ENCODE measurements at regions not wholly inside any gene's neighbourhood (a gene's known extent, or its start where the extent isn't known, plus 50 kb on each side); places are given as distances from the start of the nearest gene placed in this dataset.
"Not testable (repeated sequence)": the region's sequence is repeated elsewhere in the genome, so short reads cannot be mapped to it uniquely, and the experiment has no call there.

DNA sequence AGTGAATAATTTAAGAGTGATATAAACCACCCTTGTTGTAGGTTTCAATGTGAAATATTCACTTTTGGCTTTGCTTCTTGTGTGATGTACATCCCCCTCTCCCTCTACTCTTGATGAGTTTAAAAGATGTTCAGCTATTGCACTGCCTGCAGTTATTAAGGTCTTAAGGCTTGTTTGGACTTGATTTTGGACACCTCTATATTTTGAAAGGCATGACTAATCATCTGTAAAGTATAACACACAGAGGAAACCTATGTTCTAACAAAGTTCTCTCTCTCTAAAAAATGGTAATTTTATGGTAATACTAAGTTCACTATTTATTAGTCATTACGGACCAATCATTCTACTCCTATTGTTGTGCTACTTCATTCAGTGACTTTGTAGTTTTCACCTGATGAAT, 1719.9 kb downstream of the GRIK2 start:
- DNase-seq = no peak

DNA sequence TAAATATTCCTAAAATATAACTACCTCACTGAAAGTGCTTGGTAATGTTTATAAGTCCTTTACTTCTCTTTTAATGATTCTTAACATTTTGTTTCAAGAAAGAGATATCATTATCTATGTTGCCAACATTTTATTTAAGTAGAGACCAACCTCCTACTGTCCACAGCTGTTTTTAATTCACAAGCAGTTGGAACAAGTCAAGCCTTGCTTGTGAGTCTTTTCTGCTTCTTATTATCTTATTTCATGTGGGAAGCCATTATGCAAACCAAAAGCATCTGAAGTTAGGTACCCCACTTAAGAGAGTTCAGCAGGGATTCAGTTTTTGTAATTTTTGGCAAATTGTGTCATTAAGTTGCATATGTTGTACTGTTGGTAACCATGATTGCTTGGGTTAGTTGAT, 1714.5 kb downstream of the GRIK2 start:
- no peak for DNase-seq

DNA sequence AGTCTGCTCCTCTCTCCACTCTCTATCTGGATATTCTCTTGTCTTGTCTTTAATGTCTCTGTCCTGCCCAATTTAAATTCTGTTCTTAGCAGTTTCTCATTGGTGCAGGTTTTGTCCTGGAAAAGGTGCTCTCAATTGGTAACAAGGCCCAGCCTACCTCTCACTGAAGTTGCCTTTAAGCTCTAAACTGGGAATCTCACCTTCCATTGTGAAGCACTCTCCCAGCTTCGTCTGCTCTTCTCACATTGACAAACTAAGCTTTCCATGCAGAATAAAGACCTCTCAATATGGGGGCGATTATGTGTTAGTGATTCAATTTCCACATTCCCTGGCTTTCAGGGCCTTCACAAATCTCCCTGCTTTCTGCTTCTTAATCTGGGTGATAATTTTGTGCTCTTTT, 1712.2 kb downstream of the GRIK2 start:
- no peak for DNase-seq

DNA sequence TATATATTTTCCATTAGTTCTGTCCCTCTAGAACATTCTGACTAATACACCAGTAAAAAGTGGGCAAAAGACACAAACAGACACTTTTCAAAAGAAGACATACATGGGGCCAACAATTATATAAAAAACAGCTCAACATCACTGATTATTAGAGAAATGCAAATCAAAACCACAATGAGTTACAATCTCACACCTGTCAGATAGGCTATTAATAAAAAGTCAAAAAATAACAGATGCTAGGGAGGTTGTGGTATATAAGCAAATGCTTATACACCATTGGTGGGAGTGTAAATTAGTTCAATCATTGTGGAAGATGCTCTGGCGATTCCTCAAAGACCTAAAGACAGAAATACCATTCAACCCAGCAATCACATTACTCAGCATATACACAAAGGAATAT, 1707.8 kb downstream of the GRIK2 start:
- no peak for DNase-seq

DNA sequence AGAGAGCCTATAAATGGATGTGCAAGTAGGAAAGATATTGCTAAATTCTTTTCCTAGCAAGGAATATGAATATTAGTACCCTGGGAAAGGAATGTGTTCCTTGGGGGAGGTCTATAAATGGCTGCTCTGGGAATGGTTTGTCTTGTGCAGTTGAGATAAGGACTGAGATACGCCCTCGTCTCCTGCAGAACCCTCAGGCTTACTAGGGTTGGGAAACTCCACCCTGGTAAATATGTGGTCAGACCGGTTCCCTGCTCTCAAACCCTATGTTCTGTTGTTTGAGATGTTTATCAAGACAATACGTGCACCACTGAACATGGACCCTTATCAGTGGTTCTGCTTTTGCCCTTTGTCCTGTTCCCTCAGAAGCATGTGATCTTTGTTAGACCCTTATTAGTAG, 1698.9 kb downstream of the GRIK2 start:
- DNase-seq = not testable (repeated sequence)

DNA sequence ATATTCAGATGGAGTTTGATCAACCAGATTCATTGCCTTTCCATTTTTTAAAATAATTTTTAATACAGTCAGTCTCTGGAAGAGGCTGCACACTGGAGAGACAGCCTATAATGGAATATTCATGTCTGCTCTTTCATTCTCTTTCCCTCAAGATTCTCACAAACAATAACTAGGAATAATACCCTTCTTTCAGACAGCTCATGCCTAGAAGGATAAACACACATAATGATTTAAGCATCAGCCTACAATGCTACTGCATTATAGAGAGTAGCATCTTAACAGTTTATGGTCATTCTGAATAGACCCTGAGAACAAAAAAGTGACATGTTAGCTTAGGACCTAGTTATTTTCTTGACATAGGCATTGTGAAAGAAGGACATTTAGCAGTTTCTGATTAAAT, 1692.3 kb downstream of the GRIK2 start:
- no peak for DNase-seq

DNA sequence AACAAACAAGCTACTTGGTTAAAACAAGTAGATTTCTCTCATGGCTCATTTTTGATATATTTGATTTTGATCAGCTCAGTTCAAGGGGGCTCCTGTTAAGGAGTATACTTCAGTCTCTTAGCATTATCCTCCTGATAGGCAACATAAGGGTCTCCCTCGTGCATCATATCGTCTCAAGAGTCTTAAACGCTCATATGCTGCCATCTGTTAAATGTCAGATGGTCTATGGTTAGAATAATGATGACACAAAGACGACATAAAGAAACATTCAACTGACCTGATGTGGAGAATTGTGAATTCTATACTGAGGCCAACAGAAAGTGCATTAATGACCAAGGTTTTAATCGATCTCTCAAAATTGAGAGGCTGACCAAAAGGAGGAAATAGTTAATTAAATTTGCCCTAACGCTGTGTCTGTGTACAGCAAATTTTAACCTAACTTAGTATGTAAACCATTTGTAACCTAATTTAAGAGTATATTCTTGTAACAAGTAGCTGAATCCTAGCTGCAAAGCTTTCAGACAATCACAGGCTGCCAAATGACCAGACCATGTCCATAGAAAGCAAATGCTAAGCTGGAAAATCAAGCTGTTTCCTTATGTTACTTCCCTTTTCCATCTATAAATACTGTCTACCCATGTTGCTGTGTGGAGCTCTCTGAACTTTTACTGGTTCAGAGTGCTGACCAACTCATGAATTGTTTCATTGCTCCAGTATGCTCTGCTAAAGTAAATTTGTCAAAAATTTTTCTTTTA, 1688.5 kb downstream of the GRIK2 start:
- DNase-seq = no peak

DNA sequence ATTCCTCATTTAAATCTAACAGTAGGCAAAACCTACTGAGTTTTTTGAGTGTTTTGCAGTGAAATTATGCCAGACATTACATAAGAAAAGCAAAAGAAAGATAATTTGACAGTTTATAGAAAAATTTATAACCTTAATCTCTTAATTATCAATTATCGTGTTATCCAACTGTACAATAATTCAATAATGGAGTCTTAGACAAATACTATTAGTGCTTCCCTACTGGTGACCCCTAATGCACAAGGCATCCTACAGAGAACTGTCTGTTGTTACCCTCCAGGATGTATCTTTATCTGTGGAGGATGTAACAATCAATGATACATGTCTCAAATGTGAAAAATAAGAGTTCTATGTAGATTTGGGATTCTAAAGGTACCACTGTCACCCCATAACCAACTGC, 1687.6 kb downstream of the GRIK2 start:
- no peak for DNase-seq

DNA sequence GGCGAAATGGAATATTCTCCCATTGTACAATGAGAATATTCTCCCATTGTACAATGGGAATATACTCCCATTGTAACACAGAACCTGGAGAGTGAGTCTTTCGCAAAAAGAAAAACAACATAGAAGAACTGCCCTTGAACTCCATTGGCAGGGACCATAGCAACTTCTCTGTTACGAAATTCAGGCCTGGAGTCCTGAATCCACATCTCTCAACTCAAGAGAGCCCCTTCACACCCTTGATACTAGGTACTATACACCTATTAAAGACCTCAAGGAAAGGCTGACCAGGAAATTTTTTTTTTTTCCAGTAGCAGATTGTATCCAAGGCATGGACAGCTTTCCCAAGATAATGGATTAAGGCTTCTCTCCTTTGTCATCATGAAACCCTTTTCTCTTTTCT, 1687.0 kb downstream of the GRIK2 start:
- DNase-seq = no peak

DNA sequence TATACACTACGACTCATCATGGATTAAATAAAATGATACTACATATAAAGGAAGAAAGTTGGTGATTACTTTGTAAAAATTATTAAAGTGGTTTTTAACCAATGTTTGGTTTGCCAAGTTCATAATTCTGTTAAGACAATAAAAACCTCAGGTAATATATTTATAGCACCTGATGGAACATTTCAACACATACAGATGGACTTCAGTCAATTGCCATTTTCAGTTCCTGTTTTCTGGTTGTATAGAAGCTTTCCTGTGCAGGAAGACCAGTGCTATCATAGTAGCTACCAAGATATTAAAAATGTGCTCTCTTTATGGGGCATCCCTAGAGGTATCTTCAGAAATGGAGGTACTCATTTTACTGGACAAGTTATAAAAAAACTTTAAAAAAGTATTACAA, 1686.4 kb downstream of the GRIK2 start:
- DNase-seq = no peak

DNA sequence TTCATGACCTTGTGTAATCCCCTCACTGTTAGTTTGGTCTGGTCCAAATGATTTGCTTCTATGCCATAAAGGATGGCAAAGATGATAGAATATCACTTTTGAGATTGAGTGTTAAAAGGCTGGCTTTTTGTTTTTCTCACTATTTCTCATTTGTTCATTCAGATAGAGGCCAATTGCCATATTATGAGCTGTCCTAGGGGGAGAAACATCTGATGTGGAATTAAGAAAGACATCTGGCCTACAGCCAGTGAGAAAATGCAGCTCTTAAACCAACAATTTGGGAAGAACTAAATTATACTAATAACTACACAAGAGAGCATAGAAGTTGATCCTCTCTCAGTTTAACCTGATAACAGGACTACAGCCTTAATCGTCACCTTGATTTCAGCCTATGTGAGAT, 1668.6 kb downstream of the GRIK2 start:
- DNase-seq = no peak

DNA sequence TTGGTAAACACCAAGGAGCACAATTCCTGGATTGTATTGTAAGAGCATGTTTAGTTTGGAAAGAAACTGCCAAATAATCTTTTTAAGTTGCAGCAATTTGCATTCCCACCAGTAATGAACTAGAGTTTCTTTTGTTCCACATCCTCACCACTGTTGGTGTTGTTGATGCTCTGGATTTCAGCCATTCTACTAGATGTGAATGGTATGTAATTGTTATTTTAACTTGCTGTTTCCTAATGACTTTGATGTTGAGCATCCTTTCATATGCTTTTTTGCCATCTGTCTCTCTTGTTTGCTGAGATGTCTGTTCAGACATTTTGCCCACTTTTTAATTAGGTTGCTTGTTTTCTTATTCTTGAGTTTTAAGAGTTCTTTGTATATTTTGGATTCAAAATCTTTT, 1654.1 kb downstream of the GRIK2 start:
- DNase-seq = no peak

DNA sequence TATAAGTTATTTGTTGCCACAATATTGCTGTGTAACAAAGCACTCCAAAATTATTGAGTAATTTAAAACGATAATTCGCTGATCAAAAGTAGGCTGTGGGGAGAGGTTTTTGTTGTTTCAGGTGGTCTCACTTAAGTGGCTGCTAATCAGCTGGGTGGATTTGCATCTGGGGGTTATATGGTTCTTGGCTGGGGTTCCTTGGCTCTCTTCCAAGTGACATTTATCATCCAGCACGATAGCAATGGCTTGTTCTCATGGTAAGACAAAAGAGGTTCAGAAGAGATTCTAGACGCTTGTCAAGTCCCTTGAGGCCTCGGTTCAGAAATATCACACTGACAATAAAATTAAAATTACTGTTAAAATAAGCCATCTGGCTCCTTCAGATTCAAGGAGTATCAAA, 1648.8 kb downstream of the GRIK2 start:
- no peak for DNase-seq

DNA sequence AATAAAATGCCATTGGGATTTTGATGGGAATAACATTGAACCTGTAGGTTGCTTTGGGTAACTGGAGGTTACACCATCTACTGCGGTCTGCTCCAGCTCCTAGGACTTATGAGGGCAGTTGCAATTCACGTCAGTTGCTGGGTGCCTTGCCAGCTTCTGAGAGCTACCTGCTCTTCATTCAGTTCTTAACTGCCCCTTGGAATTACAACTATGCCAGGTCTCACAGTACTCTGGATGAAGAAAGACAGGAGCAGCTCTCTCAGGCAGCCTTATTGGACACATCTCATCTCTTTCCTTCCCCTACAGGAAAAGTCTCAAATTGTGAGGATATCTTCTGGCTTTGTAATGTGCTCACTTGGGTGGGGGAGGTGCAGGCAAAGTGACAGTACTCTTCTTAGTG, 1643.3 kb downstream of the GRIK2 start:
- no peak for DNase-seq

DNA sequence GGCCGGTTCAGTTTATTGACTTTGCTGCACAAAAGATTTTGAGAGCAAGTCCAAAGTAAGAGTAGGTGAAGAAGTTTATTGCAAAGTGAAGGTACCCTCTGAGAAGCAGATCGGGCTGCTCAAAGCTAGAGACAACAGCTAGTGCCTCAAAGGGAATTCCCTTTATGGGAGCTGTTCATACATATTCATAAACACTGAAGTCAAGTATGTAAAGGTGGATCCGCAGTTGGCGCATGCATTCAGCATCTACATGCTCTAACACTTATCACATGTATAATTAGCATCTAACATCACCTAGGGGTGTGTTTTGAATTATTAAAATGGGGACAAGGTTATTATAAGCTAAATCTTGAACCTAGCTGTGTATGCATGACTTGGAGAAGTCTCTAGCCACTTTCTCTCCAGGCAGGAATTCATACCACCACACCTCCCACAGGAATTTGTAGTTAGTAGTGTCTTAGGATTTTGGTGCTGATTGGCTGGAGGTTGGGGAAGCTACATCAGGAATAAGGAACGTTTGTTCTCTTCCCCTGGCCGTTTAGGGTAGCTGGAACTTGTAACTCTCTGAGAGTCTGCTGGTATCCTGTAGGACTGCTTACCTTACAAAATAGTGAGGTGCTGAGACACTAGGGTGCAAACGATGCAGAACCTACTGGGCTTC, 1633.9 kb downstream of the GRIK2 start:
- no peak for DNase-seq

DNA sequence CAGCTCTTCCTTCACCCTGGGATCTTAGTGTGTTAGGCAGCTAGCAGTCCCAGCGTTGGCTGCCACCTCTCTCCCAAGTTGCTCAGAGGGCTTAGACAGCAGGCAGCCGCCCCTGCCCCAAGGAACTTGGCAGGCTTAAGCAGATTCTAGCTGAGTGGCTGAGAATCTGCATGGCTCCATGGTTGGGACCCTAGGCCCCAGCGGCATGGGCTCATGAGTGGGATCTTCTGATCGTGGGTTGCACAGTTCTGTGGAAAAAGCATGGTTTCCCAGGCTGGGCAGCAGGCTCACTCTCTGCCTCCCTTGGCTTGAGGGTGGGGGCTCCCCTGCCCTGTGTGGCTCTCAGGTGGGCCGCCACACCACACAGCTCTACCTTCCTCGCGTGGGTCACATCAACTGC, 1624.9 kb downstream of the GRIK2 start:
- DNase-seq = no peak

DNA sequence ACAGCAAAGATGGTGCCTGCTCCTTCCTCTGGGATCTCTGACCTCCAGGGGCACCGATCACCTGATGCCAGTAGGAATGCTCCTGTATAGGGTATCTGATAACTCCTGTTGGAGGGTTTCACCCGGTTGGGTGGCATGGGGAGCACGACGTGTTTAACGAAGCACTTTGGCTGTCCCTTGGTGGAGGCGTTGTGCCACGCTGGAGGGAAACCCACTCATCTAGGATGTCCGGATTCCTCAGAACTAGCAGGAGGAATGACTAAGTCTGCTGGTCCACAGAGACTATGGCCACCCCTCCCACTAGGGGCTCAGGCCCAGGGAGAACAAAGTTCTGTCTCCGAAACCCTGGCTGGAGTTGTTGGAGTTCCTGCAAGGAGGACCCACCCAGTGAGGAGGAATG, 1624.4 kb downstream of the GRIK2 start:
- DNase-seq = no peak

DNA sequence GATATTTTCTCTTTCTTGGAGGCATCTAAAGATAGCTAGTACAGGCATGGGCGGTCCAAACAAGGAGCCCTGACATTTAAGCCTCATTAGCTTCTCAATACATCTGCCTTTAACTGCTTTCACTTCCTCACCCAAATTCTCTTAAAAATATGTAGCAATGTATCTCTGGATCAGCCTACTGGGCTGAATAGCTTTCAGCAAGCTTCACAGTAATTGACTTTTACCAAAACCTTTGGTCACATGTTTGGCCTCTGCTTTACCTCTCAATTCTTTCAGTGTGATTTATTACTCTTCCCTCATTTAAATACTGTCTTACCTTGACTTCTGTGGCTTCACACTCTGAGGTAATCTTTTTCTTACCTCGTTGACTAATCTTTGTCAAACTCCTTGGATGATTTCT, 1618.1 kb downstream of the GRIK2 start:
- DNase-seq = no peak

DNA sequence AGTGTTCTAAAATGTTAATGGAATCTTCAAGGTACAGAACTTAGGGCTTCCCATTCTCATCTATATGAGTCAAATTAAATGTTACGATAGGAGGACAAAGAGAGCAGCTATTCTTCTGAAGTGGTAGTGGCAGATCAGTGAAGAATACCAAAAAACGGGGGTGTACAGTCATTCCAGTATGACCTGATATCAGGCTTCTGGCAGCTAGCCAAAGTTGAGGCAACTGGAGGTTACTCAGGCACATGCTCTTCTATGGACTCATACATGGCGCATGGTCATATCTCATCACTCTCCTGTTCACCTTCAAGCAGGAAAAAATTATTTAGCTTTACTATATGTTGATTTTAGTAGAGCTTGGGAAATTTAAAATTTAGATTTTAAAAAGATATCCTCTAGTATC, 1608.8 kb downstream of the GRIK2 start:
- DNase-seq = no peak

DNA sequence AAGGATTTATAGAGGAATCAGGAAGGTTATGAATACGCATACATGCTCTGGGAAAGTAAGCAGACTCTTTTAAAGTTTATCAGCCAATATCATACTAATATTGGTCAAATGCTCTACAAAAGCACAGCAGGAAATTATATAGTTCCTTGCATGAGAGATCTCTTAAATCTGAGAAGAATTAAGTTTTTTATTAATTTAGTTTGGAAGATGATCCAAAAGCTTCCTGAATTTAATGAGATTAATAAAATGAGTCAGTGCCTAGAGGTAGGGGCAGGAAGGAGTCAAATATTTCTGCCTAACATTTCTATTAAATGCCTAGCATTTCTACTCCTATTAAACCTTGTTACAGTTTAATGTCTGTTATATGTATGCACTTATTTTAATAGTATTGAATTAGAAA, 1608.2 kb downstream of the GRIK2 start:
- no peak for DNase-seq

DNA sequence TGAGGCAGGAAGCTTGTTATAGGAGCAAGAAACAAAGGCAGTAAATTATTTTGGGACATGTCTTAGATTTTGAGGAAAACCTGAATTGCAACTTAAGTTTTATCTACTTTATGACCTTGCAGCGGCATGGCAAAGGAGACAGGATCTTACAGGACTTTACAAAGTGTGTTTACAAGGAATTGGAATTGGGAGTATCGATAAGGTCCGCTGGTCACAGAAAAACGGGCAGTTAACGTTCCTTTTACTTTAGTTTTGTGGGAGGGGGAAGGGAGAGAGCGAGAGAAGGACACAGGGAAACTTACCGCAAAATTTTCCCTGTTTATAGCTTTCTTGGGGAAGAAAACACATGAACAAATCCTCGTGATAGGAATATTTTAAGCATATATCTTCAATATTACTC, 1607.2 kb downstream of the GRIK2 start:
- DNase-seq = no peak

DNA sequence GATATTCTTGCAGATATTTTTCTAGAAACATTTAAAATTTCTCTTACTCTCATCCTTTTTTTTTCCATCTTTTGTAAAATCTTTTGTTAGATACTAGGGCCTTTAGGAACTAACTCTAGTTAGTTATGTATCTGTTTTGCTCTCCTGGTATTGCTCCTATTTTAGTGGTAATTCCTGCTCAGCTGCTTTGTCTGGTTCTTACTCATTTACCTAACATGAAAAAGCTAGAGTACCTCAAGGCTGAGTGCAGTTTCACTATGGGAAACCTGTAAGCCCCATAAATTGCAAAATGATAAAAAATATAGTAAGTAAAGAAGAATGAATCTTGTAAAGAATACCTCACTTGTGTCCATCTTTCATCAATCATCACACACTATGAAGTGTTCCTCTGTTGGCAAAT, 1602.0 kb downstream of the GRIK2 start:
- no peak for DNase-seq

DNA sequence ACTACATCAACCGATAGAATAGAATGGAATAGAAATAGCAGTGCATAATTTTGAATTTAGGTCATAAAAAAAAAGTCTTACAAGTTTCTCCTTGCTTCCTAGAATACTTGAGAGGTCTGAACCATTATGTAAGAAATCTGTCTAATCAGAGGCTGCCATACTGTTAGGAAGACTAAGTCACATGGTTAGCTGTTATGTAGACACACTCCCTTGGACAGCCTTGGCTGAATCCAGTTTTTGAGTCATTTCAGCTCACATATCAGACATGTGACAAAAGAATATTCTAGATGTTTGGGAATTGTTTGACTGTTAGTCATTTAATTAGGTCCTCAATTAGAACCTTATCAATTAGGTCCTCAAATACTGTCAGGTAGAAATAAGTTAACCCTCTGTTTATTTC, 1601.4 kb downstream of the GRIK2 start:
- no peak for DNase-seq

DNA sequence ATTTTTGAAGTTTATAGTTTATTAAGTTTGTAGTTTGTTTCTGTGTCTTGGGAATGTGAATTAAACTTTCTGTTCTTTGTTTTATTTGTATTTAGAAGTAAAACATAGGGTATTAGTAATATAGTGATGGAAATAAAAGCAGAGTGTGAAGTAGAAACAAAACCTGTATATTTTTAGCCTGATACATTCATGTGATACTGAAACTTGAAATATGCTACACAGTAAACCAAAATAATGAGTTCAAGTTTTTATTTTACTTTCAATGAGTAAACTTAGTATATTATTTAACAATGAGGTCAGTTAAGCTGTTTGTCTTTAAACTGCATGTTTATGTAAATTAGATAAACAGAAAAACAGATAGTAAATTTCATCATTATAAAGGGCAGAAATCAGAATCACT, 1592.6 kb downstream of the GRIK2 start:
- DNase-seq = no peak

DNA sequence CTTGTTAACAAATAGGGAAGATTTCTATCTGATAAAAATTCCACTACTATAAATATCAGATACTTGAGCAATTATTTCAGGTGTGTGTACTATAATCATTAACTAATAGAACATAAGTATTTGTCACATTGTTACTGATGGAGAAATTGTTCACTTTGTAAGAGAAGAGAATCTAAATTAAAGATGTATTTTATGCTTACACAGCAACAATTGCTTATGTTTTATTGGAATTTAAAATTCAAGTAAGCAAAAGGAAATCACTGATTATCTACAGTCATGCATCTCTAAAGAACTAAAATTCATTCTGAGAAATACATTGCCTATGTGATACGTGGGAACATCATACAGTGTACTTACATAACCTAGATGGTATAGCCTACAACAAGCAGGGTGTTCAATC, 1590.8 kb downstream of the GRIK2 start:
- DNase-seq = no peak

Measured in activated CD4-positive, CD25-positive, alpha-beta regulatory T cell (primary cell).